T-cell (primary cell): ENCODE measurements at regions not wholly inside any gene's neighbourhood (a gene's known extent, or its start where the extent isn't known, plus 50 kb on each side); places are given as distances from the start of the nearest gene placed in this dataset.

Experiments
- ATAC-seq, 4 experiments: fragments of 200-7000 bp in 3 of 4; fragments of 150-1000 bp in 1 of 4; cut with Tn5 transposase; replicated peaks in 1 of 4; 1 replicate in 3 of 4; 2 replicates in 1 of 4; pipeline ENCODE4 v1.10.0; 2021; ENCODE audit warnings: moderate library complexity in 3 of 4, mild to moderate bottlenecking in 2 of 4, moderate number of reproducible peaks in 1 of 4
- CTCF ChIA-PET, 2 donors: fragments of 300-600 bp; sonication (Branson Sonifier 250); formaldehyde crosslinking; loops; one replicate each; lab custom pipeline; 2022; ENCODE audit warnings: antibody characterized with exemption in 2 of 2; lab: Charles Lee
- POLR2A ChIA-PET, 2 donors: fragments of 300-600 bp; sonication (Branson Sonifier 250); formaldehyde crosslinking; loops; one replicate each; lab custom pipeline; 2022; ENCODE audit warnings: antibody characterized with exemption in 2 of 2; lab: Charles Lee
- DNase-seq, 35 experiments: peaks; one replicate each; pipeline versions ENCODE4 v3.0.0 to v3.0.0-alpha.2; 2013 to 2023
- H3K27ac ChIP-seq: one replicate; pipeline ENCODE4 v1.5.1; 2013; ENCODE audit warnings: low read length
- H3K27me3 ChIP-seq, 2 experiments: replicated peaks in 1 of 2; 1 replicate in 1 of 2; 2 replicates in 1 of 2; pipeline versions ENCODE4 v1.6.1 to v1.7.0; 2013; ENCODE audit warnings: low read length in 1 of 2, mixed read lengths in 1 of 2; ENCODE audit not compliant: control insufficient read depth in 2 of 2, insufficient read depth in 2 of 2; ENCODE audit errors: extremely low read depth in 1 of 2
- H3K36me3 ChIP-seq, 2 donors: 1 replicate in 1 of 2; 2 replicates in 1 of 2; pipeline versions ENCODE4 v1.6.1 to v1.7.0; 2013; ENCODE audit warnings: low read length in 1 of 2; ENCODE audit not compliant: control insufficient read depth in 2 of 2, insufficient read depth in 1 of 2; ENCODE audit errors: extremely low read depth in 1 of 2
- H3K4me1 ChIP-seq, 2 experiments: 1 replicate in 1 of 2; 2 replicates in 1 of 2; pipeline versions ENCODE4 v1.6.1 to v1.7.0; 2013; ENCODE audit warnings: low read length in 2 of 2, mixed read lengths in 1 of 2; ENCODE audit not compliant: insufficient read depth in 2 of 2, control insufficient read depth in 1 of 2; ENCODE audit errors: extremely low read depth in 1 of 2
- H3K4me3 ChIP-seq, 2 donors: 1 replicate in 1 of 2; 2 replicates in 1 of 2; pipeline versions ENCODE4 v1.5.1 to v1.7.0; 2013; ENCODE audit warnings: mild to moderate bottlenecking in 2 of 2, low read length in 1 of 2, moderate library complexity in 1 of 2; ENCODE audit not compliant: control insufficient read depth in 1 of 2; ENCODE audit errors: extremely low read depth in 1 of 2
- H3K9me3 ChIP-seq: 2 replicates; pipeline ENCODE4 v1.7.0; 2013
- H3K27ac Mint-ChIP-seq, 2 donors: one replicate each; pipeline ENCODE4 v1.8.0; 2020 to 2021; ENCODE audit warnings: mild to moderate bottlenecking in 2 of 2, mixed read lengths in 2 of 2
- H3K27me3 Mint-ChIP-seq, 2 donors: one replicate each; pipeline ENCODE4 v1.8.0; 2021 to 2022; ENCODE audit warnings: mixed read lengths in 2 of 2
- H3K36me3 Mint-ChIP-seq: one replicate; pipeline ENCODE4 v1.8.0; 2021; ENCODE audit warnings: mixed read lengths
- H3K4me1 Mint-ChIP-seq, 3 donors: one replicate each; pipeline ENCODE4 v1.8.0; 2020 to 2022; ENCODE audit warnings: mixed read lengths in 3 of 3, mild to moderate bottlenecking in 1 of 3
- H3K4me3 Mint-ChIP-seq, 3 donors: one replicate each; pipeline ENCODE4 v1.8.0; 2020 to 2022; ENCODE audit warnings: mild to moderate bottlenecking in 3 of 3, mixed read lengths in 3 of 3, moderate library complexity in 3 of 3
- H3K9me3 Mint-ChIP-seq, 3 donors: one replicate each; pipeline ENCODE4 v1.8.0; 2020 to 2022; ENCODE audit warnings: mixed read lengths in 3 of 3
- WGBS: methylation state at CpG from one replicate; pipeline ENCODE4 v1.1.5; 2013; ENCODE audit warnings: missing lambda C conversion rate; ENCODE audit not compliant: insufficient coverage; 5-methylcytosine and 5-hydroxymethylcytosine counted together

DNA sequence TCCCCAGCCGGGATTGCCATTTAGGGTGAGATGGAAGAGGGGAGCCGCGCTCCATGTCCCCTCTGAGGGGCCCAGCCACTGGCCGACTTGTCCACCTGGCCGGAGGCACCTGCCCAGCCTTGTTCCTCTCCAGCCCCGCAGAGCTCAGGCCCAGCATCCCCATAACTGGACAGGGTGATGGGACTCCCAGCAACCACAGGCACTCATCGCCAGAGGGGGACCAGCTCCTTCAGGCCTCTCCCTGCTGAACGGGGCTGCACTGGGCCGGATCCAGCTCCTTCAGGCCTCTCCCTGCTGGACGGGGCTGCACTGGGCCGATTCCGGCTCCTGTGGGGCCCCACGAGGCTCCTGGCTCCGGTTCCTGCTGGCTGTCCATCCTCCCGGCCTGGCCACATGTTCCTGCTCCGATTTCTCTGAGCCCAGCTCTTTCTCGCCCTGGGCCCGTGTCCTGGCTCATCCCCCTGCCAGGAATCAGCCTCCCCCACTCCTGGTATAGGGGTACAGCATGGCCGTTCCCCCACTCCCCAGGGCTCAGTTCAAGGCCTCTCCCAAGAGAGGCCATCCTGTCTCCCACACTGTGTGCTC lies 56.1 kb upstream of the ADGRA1 start:
- no peak overlapping the region for H3K4me3 Mint-ChIP-seq
- H3K9me3 Mint-ChIP-seq = no peaks in the 10 kb centered on the region
- H3K4me1 Mint-ChIP-seq = no peaks in the 10 kb centered on the region
- DNase-seq (no peak), ATAC-seq (no peak)
- CTCF ChIA-PET = no interaction called here
- no peak overlapping the region for H3K27ac Mint-ChIP-seq
- WGBS = 78% methylated on average over 16 of the region's 19 CpGs
- H3K27me3 Mint-ChIP-seq = peaks cover 10 to 18% of the 10 kb centered on the region in 2 donors
- H3K9me3 ChIP-seq = no peaks in the 10 kb centered on the region
- H3K27me3 ChIP-seq = peaks cover 0 to 34% of the 10 kb centered on the region in 2 experiments
- no peak overlapping the region for H3K27ac ChIP-seq
- no peaks in the 10 kb centered on the region for H3K4me1 ChIP-seq
- no peak overlapping the region for H3K4me3 ChIP-seq
- no peaks in the 10 kb centered on the region for H3K36me3 Mint-ChIP-seq
- H3K36me3 ChIP-seq = no peaks in the 10 kb centered on the region
- POLR2A ChIA-PET = no interaction called here

DNA sequence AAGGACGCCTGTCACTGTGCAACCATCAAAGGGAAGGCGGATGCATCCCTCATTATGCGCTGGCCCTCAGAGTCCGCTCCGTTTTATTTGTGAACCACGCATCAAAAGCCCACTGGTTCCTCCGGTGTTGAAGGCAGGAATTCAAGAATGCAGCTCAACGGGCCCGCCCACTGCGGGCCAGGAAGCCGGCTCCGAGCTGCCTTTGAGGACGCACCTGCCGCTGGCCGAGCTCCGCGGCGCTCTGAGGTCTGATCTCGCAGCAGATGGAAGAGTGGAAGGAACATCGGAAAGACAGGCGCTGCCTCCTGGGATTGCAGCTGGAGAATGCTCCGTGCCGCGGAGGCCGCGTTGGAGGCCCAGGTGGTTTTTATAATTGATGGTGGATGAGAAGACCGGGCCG lies 56.9 kb upstream of the ADGRA1 start:
- no peaks in the 10 kb centered on the region for H3K4me1 ChIP-seq
- no peak overlapping the region for H3K27ac ChIP-seq
- Mint-ChIP-seq H3K36me3 (no peaks in the 10 kb centered on the region), H3K4me1 (no peaks in the 10 kb centered on the region), H3K4me3 (no peak overlapping the region), H3K27ac (no peak overlapping the region), H3K9me3 (no peaks in the 10 kb centered on the region), H3K27me3 (peaks cover 10 to 23% of the 10 kb centered on the region in 2 donors)
- H3K27me3 ChIP-seq = peaks cover 0 to 36% of the 10 kb centered on the region in 2 experiments
- H3K9me3 ChIP-seq = no peaks in the 10 kb centered on the region
- WGBS = 67% methylated on average over 28 of the region's 28 CpGs
- CTCF ChIA-PET = no interaction called here
- no peak for ATAC-seq
- no peak for DNase-seq
- POLR2A ChIA-PET = no interaction called here
- no peak overlapping the region for H3K4me3 ChIP-seq
- no peaks in the 10 kb centered on the region for H3K36me3 ChIP-seq

DNA sequence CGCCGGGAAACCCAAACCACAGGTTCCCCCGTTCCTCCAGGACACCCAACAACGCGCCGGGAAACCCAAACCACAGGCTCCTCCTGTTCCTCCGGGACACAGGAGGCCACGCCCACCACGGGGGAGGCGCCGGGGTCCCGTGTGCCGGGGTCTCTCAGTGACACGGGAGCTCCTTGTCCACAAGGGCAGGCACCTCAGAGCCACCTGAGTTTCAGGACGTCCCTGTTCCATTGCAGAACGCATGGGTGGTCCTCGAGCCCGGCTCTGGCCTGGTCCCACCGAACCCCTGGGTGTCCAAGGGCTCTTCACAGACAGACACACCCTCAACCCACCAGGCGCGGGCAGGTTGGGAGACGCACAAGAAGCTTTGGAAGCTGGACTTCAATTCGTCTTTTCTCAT lies 57.6 kb upstream of the ADGRA1 start:
- CTCF ChIA-PET = no interaction called here
- peaks cover 15 to 28% of the 10 kb centered on the region in 2 donors for H3K27me3 Mint-ChIP-seq
- H3K36me3 Mint-ChIP-seq = no peaks in the 10 kb centered on the region
- WGBS = 49% methylated on average over 21 of the region's 23 CpGs
- H3K4me1 Mint-ChIP-seq = no peaks in the 10 kb centered on the region
- no peak for DNase-seq
- POLR2A ChIA-PET = no interaction called here
- no peak for ATAC-seq
- H3K4me3 Mint-ChIP-seq = no peak overlapping the region
- Histone ChIP-seq H3K27ac (no peak overlapping the region), H3K4me3 (no peak overlapping the region), H3K27me3 (peaks cover 0 to 41% of the 10 kb centered on the region in 2 experiments), H3K9me3 (no peaks in the 10 kb centered on the region), H3K4me1 (no peaks in the 10 kb centered on the region), H3K36me3 (no peaks in the 10 kb centered on the region)
- no peak overlapping the region for H3K27ac Mint-ChIP-seq
- H3K9me3 Mint-ChIP-seq = no peaks in the 10 kb centered on the region

DNA sequence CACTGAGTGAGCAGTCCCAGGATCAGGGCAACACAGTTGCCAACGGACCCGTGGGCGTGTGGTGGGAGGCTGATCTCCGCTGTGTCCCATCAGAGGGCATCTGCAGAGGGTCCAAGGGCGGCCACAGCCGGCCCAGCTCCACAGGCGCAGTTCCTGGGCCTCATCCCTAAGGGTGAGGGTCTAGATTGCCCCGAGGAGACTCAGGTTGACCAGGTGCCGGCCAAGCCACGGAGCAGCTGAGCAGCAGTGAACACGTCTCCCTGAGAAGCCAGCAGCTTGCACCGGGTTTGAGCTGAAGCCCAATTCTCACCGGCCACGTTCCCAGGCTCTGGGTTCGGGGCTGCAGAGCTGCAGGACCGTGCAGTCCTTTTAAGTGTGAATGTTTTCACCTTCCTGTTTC lies 58.8 kb upstream of the ADGRA1 start:
- no peak overlapping the region for H3K4me3 Mint-ChIP-seq
- H3K27ac ChIP-seq = no peak overlapping the region
- no peaks in the 10 kb centered on the region for H3K4me1 Mint-ChIP-seq
- H3K36me3 ChIP-seq = no peaks in the 10 kb centered on the region
- 84% methylated on average over 16 of the region's 16 CpGs for WGBS
- no peaks in the 10 kb centered on the region for H3K36me3 Mint-ChIP-seq
- no peaks in the 10 kb centered on the region for H3K4me1 ChIP-seq
- ATAC-seq = no peak
- no peak overlapping the region for H3K4me3 ChIP-seq
- ChIA-PET CTCF (no interaction called here), POLR2A (no interaction called here)
- H3K9me3 Mint-ChIP-seq = no peaks in the 10 kb centered on the region
- no peak for DNase-seq
- H3K27me3 ChIP-seq = peaks cover 0 to 43% of the 10 kb centered on the region in 2 experiments
- H3K27ac Mint-ChIP-seq = no peak overlapping the region
- no peaks in the 10 kb centered on the region for H3K9me3 ChIP-seq
- peaks cover 15 to 28% of the 10 kb centered on the region in 2 donors for H3K27me3 Mint-ChIP-seq

DNA sequence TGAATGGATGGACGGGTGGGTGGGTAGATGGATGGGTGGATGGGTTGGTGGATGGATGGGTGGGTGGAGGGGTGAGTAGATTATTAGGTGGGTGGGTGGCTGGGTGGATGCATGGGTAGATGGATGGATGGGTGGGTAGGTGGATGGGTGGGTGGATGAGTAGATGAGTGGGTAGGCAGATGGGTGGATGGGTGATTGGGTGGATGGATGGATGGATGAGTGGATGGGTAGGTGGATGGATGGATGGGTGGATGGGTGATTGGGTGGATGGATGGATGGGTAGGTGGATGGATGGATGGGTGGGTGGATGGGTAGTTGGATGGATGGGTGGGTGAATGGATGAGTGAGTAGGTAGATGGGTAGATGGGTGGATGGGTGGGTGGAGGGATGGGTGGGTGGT lies 59.6 kb upstream of the ADGRA1 start:
- no peak overlapping the region for H3K27ac ChIP-seq
- no peaks in the 10 kb centered on the region for H3K4me1 ChIP-seq
- DNase-seq (no peak), ATAC-seq (no peak)
- ChIA-PET POLR2A (no interaction called here), CTCF (no interaction called here)
- no peak overlapping the region for H3K4me3 ChIP-seq
- Mint-ChIP-seq H3K9me3 (no peaks in the 10 kb centered on the region), H3K27me3 (peaks cover 15 to 26% of the 10 kb centered on the region in 2 donors), H3K27ac (no peak overlapping the region), H3K4me1 (no peaks in the 10 kb centered on the region), H3K36me3 (no peaks in the 10 kb centered on the region), H3K4me3 (no peak overlapping the region)
- H3K9me3 ChIP-seq = no peaks in the 10 kb centered on the region
- no peaks in the 10 kb centered on the region for H3K36me3 ChIP-seq
- 58% methylated on average over 1 of the region's 1 CpG for whole genome bisulfite sequencing
- H3K27me3 ChIP-seq = peaks cover 0 to 41% of the 10 kb centered on the region in 2 experiments

DNA sequence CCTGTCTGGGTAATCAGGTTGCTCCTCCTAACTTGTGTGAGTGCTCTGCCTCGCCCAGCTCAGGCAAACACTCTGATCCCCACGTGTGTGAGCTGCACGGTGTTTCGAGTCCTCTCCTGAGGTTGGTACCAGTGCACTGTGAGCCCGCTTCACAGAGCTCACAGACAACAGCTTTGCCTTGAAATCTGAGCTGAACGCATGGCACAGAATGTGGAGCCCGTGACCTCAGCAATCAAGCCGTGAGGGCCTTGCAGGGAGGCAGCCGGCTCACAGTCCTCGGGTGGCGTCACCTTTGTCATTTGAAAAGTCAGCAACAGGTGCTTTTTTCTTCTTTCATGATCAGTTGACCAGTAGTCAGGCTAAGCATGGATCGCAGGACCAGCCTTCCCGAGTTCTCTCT lies 60.2 kb upstream of the ADGRA1 start:
- no peak overlapping the region for H3K27ac ChIP-seq
- H3K4me1 ChIP-seq = no peaks in the 10 kb centered on the region
- no peaks in the 10 kb centered on the region for H3K9me3 ChIP-seq
- no peaks in the 10 kb centered on the region for H3K36me3 ChIP-seq
- no peak overlapping the region for H3K27ac Mint-ChIP-seq
- H3K4me1 Mint-ChIP-seq = no peaks in the 10 kb centered on the region
- DNase-seq (no peak), ATAC-seq (no peak)
- H3K4me3 Mint-ChIP-seq = no peak overlapping the region
- ChIA-PET CTCF (no interaction called here), POLR2A (no interaction called here)
- H3K36me3 Mint-ChIP-seq = no peaks in the 10 kb centered on the region
- 82% methylated on average over 11 of the region's 13 CpGs for WGBS
- H3K4me3 ChIP-seq = no peak overlapping the region
- peaks cover 0 to 42% of the 10 kb centered on the region in 2 experiments for H3K27me3 ChIP-seq
- peaks cover 15 to 26% of the 10 kb centered on the region in 2 donors for H3K27me3 Mint-ChIP-seq
- no peaks in the 10 kb centered on the region for H3K9me3 Mint-ChIP-seq
